ENCODE measurements at regions not wholly inside any gene's neighbourhood (a gene's known extent, or its start where the extent isn't known, plus 50 kb on each side); places are given as distances from the start of the nearest gene placed in this dataset.
"Not testable (repeated sequence)": the region's sequence is repeated elsewhere in the genome, so short reads cannot be mapped to it uniquely, and the experiment has no call there.

GRCh38 chr3:76300746-76301145, 515.4 kb upstream of the ZNF717 start:
- no peaks in the 10 kb centered on the region for H3K36me3 Mint-ChIP-seq (ENCODE audit: low read depth)
- no peaks in the 10 kb centered on the region for H3K4me1 Mint-ChIP-seq
- H3K27ac Mint-ChIP-seq = no peak overlapping the region
- H3K4me3 Mint-ChIP-seq = no peak overlapping the region
- peaks cover 9% of the 10 kb centered on the region for H3K9me3 Mint-ChIP-seq
- no peaks in the 10 kb centered on the region for H3K27me3 Mint-ChIP-seq
- CTCF ChIA-PET = no interaction called here
- no peak for DNase-seq
- POLR2A ChIA-PET = no interaction called here

- H3K4me3 Mint-ChIP-seq = no peak overlapping the region
- no peaks in the 10 kb centered on the region for H3K4me1 Mint-ChIP-seq
- no peak overlapping the region for H3K27ac Mint-ChIP-seq
- no peak for DNase-seq
- CTCF ChIA-PET = no interaction called here
- no peaks in the 10 kb centered on the region for H3K36me3 Mint-ChIP-seq (ENCODE audit: low read depth)
- POLR2A ChIA-PET = no interaction called here
- H3K9me3 Mint-ChIP-seq = no peaks in the 10 kb centered on the region
- H3K27me3 Mint-ChIP-seq = no peaks in the 10 kb centered on the region
Measured at GRCh38 chr3:76307556-76307955, 522.2 kb upstream of the ZNF717 start.

GRCh38 chr3:76308541-76308940, 523.2 kb upstream of the ZNF717 start:
- Mint-ChIP-seq H3K36me3 (ENCODE audit: low read depth) (no peaks in the 10 kb centered on the region), H3K27me3 (no peaks in the 10 kb centered on the region), H3K27ac (no peak overlapping the region), H3K9me3 (peaks cover 3% of the 10 kb centered on the region), H3K4me3 (no peak overlapping the region), H3K4me1 (no peaks in the 10 kb centered on the region)
- CTCF ChIA-PET = interaction anchor here (1.0 kb wide), 1 partner anchor 10 kb away, joined by 3 read pairs; no protein-coding TSS in a partner anchor
- no peak for DNase-seq
- POLR2A ChIA-PET = no interaction called here

GRCh38 chr3:76310089-76310488, 524.7 kb upstream of the ZNF717 start:
- CTCF ChIA-PET = no interaction called here
- no peaks in the 10 kb centered on the region for H3K36me3 Mint-ChIP-seq (ENCODE audit: low read depth)

GRCh38 chr3:76310667-76311066, 525.3 kb upstream of the ZNF717 start:
- DNase-seq = no peak
- Mint-ChIP-seq H3K27me3 (no peaks in the 10 kb centered on the region), H3K4me3 (no peak overlapping the region), H3K9me3 (peaks cover 3% of the 10 kb centered on the region), H3K36me3 (ENCODE audit: low read depth) (no peaks in the 10 kb centered on the region), H3K4me1 (no peaks in the 10 kb centered on the region), H3K27ac (no peak overlapping the region)
- CTCF ChIA-PET = no interaction called here
- POLR2A ChIA-PET = no interaction called here

More at GRCh38 chr3:76310089-76310488, 524.7 kb upstream of the ZNF717 start:
- Mint-ChIP-seq H3K27ac (no peak overlapping the region), H3K27me3 (no peaks in the 10 kb centered on the region), H3K4me3 (no peak overlapping the region), H3K4me1 (no peaks in the 10 kb centered on the region), H3K9me3 (peaks cover 3% of the 10 kb centered on the region)
- DNase-seq = no peak
- POLR2A ChIA-PET = no interaction called here

GRCh38 chr3:76311941-76312340, 526.6 kb upstream of the ZNF717 start:
- no peak for DNase-seq
- ChIA-PET CTCF (no interaction called here), POLR2A (no interaction called here)
- H3K36me3 Mint-ChIP-seq (ENCODE audit: low read depth) = no peaks in the 10 kb centered on the region
- no peaks in the 10 kb centered on the region for H3K4me1 Mint-ChIP-seq
- no peak overlapping the region for H3K27ac Mint-ChIP-seq
- peaks cover 6% of the 10 kb centered on the region for H3K9me3 Mint-ChIP-seq
- H3K27me3 Mint-ChIP-seq = no peaks in the 10 kb centered on the region
- no peak overlapping the region for H3K4me3 Mint-ChIP-seq

- H3K27me3 Mint-ChIP-seq; H3K9me3 Mint-ChIP-seq; DNase-seq; H3K4me1 Mint-ChIP-seq; H3K4me3 Mint-ChIP-seq; H3K36me3 Mint-ChIP-seq (ENCODE audit: low read depth); POLR2A ChIA-PET; H3K27ac Mint-ChIP-seq; CTCF ChIA-PET: not testable (repeated sequence)
Measured at GRCh38 chr3:76315906-76316305, 530.6 kb upstream of the ZNF717 start.

GRCh38 chr3:76321614-76322013, 536.3 kb upstream of the ZNF717 start:
- CTCF ChIA-PET = no interaction called here
- Mint-ChIP-seq H3K27ac (no peak overlapping the region), H3K27me3 (no peaks in the 10 kb centered on the region), H3K4me3 (no peak overlapping the region), H3K4me1 (no peaks in the 10 kb centered on the region), H3K36me3 (ENCODE audit: low read depth) (no peaks in the 10 kb centered on the region), H3K9me3 (no peaks in the 10 kb centered on the region)
- no peak for DNase-seq
- POLR2A ChIA-PET = no interaction called here

- H3K27ac Mint-ChIP-seq = no peak overlapping the region
- H3K36me3 Mint-ChIP-seq (ENCODE audit: low read depth) = no peaks in the 10 kb centered on the region
- ChIA-PET POLR2A (no interaction called here), CTCF (no interaction called here)
- no peaks in the 10 kb centered on the region for H3K9me3 Mint-ChIP-seq
- no peaks in the 10 kb centered on the region for H3K27me3 Mint-ChIP-seq
- no peak for DNase-seq
- H3K4me1 Mint-ChIP-seq = no peaks in the 10 kb centered on the region
- no peak overlapping the region for H3K4me3 Mint-ChIP-seq
Measured at GRCh38 chr3:76324101-76324500, 538.8 kb upstream of the ZNF717 start.

GRCh38 chr3:76345878-76346277, 560.5 kb upstream of the ZNF717 start:
- POLR2A ChIA-PET = no interaction called here
- Mint-ChIP-seq H3K36me3 (ENCODE audit: low read depth) (no peaks in the 10 kb centered on the region), H3K4me1 (no peaks in the 10 kb centered on the region)

GRCh38 chr3:76346690-76347089, 561.3 kb upstream of the ZNF717 start:
- Mint-ChIP-seq H3K9me3 (peaks cover 3% of the 10 kb centered on the region), H3K36me3 (ENCODE audit: low read depth) (no peaks in the 10 kb centered on the region), H3K4me3 (no peak overlapping the region), H3K27me3 (no peaks in the 10 kb centered on the region), H3K27ac (no peak overlapping the region), H3K4me1 (no peaks in the 10 kb centered on the region)
- ChIA-PET POLR2A (no interaction called here), CTCF (no interaction called here)
- DNase-seq = no peak

More at GRCh38 chr3:76345878-76346277, 560.5 kb upstream of the ZNF717 start:
- Mint-ChIP-seq H3K4me3 (no peak overlapping the region), H3K9me3 (peaks cover 3% of the 10 kb centered on the region), H3K27ac (no peak overlapping the region), H3K27me3 (no peaks in the 10 kb centered on the region)
- no peak for DNase-seq
- CTCF ChIA-PET = no interaction called here

GRCh38 chr3:76349715-76350480, 564.5 kb upstream of the ZNF717 start:
- H3K27me3 Mint-ChIP-seq = no peaks in the 10 kb centered on the region
- no peaks in the 10 kb centered on the region for H3K36me3 Mint-ChIP-seq (ENCODE audit: low read depth)
- H3K4me1 Mint-ChIP-seq = no peaks in the 10 kb centered on the region
- DNase-seq = no peak
- H3K4me3 Mint-ChIP-seq = no peak overlapping the region
- peaks cover 2% of the 10 kb centered on the region for H3K9me3 Mint-ChIP-seq
- POLR2A ChIA-PET = no interaction called here
- CTCF ChIA-PET = no interaction called here
- H3K27ac Mint-ChIP-seq = no peak overlapping the region

- Mint-ChIP-seq H3K36me3 (ENCODE audit: low read depth) (no peaks in the 10 kb centered on the region), H3K4me1 (no peaks in the 10 kb centered on the region)
- CTCF ChIA-PET = no interaction called here
Measured at GRCh38 chr3:76352051-76352450, 566.7 kb upstream of the ZNF717 start.

GRCh38 chr3:76352511-76353284, 567.3 kb upstream of the ZNF717 start:
- Mint-ChIP-seq H3K27ac (no peak overlapping the region), H3K9me3 (peaks cover 2% of the 10 kb centered on the region), H3K4me3 (no peak overlapping the region), H3K4me1 (no peaks in the 10 kb centered on the region), H3K36me3 (ENCODE audit: low read depth) (no peaks in the 10 kb centered on the region), H3K27me3 (no peaks in the 10 kb centered on the region)
- POLR2A ChIA-PET = no interaction called here
- CTCF ChIA-PET = no interaction called here
- no peak for DNase-seq

More at GRCh38 chr3:76352051-76352450, 566.7 kb upstream of the ZNF717 start:
- Mint-ChIP-seq H3K9me3 (peaks cover 2% of the 10 kb centered on the region), H3K27ac (no peak overlapping the region), H3K4me3 (no peak overlapping the region), H3K27me3 (no peaks in the 10 kb centered on the region)
- no peak for DNase-seq
- POLR2A ChIA-PET = no interaction called here

Measured in activated CD4-positive, alpha-beta T cell treated with anti-CD3 and anti-CD28 coated beads, Interleukin-2, amount 10 ng/mL, durations not matched to agents 7 days and 5 days (primary cell).